ENCODE measurements at regions not wholly inside any gene's neighbourhood (a gene's known extent, or its start where the extent isn't known, plus 50 kb on each side); places are given as distances from the start of the nearest gene placed in this dataset.

DNA sequence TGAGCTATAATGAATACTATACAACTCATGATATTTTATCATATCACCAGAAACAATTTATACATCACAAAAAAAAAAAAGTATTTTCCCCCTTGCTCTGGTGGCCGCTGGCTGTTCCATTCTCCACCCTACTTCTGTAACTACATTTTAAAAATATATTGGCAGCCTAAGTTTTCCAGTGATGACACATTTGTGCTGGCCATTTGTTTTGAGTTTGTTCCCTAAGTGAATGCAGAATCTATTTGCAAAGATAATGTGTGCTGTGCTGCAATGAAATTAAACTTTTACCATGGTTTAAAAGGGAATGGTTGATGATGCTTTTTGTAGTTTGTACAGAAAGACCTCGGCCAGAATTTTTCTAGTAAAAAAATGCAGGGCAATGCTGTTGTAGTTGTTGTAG, 1092.8 kb downstream of the TMTC2 start:
- no peak for TF ChIP-seq POLR2AphosphoS5 (IDR thresholded peaks at IDR 0.05)
- TF ChIP-seq, protein P1, sequence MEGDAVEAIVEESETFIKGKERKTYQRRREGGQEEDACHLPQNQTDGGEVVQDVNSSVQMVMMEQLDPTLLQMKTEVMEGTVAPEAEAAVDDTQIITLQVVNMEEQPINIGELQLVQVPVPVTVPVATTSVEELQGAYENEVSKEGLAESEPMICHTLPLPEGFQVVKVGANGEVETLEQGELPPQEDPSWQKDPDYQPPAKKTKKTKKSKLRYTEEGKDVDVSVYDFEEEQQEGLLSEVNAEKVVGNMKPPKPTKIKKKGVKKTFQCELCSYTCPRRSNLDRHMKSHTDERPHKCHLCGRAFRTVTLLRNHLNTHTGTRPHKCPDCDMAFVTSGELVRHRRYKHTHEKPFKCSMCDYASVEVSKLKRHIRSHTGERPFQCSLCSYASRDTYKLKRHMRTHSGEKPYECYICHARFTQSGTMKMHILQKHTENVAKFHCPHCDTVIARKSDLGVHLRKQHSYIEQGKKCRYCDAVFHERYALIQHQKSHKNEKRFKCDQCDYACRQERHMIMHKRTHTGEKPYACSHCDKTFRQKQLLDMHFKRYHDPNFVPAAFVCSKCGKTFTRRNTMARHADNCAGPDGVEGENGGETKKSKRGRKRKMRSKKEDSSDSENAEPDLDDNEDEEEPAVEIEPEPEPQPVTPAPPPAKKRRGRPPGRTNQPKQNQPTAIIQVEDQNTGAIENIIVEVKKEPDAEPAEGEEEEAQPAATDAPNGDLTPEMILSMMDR (IDR thresholded peaks at IDR 0.05): no peak

All from upper lobe of left lung (tissue), 4 donors.